ENCODE measurements at regions not wholly inside any gene's neighbourhood (a gene's known extent, or its start where the extent isn't known, plus 50 kb on each side); places are given as distances from the start of the nearest gene placed in this dataset.
A peak's percentile ranks its signal among the peaks of the same experiment; 100 is the strongest.

DNA sequence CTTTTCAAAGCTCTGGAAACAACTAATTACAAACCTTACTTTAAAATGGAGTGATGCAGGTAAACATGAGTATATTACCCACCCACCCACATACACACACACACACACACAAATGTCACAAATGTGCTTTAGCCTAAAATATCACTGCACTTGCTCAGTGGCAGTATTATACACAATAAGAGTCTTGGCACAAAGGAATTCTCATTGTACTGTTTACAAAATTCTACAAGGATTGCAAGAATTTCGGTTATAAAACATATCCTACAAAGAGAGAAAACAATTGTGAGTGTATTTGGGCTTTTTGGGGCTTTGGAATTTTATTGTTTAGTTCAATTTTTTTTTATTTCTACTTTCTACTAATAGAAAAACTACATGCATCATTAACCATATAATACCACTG lies 113.2 kb upstream of the BEND6 start:
- H3K4me3 ChIP-seq (ENCODE audit: low read depth, low read length, poor library complexity, severe bottlenecking): peak overlapping the region; percentile 84
- H3K27me3 ChIP-seq (replicated peaks; ENCODE audit: insufficient read depth, low read depth, low read length, poor library complexity): no peaks in the 10 kb centered on the region
- no peaks in the 10 kb centered on the region for H3K36me3 ChIP-seq (ENCODE audit: insufficient read depth, low read length, poor library complexity, severe bottlenecking)
- H3K27ac ChIP-seq (ENCODE audit: low read depth, low read length, poor library complexity, severe bottlenecking): no peak overlapping the region
- BruUV-seq (replicated peaks): no TSS peak
- ChIA-PET CTCF (no interaction called here), POLR2A (ENCODE audit: low non-redundant PET) (no interaction called here)
- no peaks in the 10 kb centered on the region for H3K9me3 ChIP-seq (ENCODE audit: low read depth, low read length, poor library complexity, severe bottlenecking)
- intact Hi-C loops (cut with micrococcal nuclease; ENCODE audit: unreplicated experiment): loop anchor here (5.0 kb wide), 1 partner anchor 74 kb away; no protein-coding TSS in a partner anchor
- H3K4me1 ChIP-seq (ENCODE audit: insufficient read depth, low read length, poor library complexity, severe bottlenecking): no peaks in the 10 kb centered on the region
- TF ChIP-seq EZH2 (IDR thresholded peaks at IDR 0.05; ENCODE audit: borderline replicate concordance, low read depth, low read length, poor library complexity, severe bottlenecking): no peak
- no peak for TF ChIP-seq CTCF (conservative IDR thresholded peaks at IDR 0.05; ENCODE audit: low read depth, low read length)
- no peak for DNase-seq (ENCODE audit: low spot score)

DNA sequence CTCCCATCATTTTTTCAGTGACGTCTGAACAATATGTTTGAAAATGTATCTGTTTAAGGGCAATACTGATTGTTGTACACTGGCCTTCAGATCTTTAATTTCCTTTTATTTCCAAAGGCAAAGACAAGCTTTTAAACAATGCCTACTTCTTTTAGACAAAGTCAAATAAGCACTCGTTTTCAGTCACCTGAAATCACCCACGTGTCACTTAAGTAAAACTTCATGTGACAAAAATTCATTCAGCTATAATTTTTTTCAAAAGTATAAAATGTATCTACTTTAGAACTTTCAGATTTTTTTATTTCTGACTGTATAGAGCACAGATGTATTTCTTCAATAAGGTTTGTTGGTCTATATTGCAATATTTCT lies 113.5 kb upstream of the BEND6 start:
- no TSS peak for BruUV-seq (replicated peaks)
- Histone ChIP-seq H3K9me3 (ENCODE audit: low read depth, low read length, poor library complexity, severe bottlenecking) (no peaks in the 10 kb centered on the region), H3K36me3 (ENCODE audit: insufficient read depth, low read length, poor library complexity, severe bottlenecking) (no peaks in the 10 kb centered on the region), H3K4me3 (ENCODE audit: low read depth, low read length, poor library complexity, severe bottlenecking) (no peak overlapping the region), H3K4me1 (ENCODE audit: insufficient read depth, low read length, poor library complexity, severe bottlenecking) (no peaks in the 10 kb centered on the region), H3K27me3 (replicated peaks; ENCODE audit: insufficient read depth, low read depth, low read length, poor library complexity) (no peaks in the 10 kb centered on the region), H3K27ac (ENCODE audit: low read depth, low read length, poor library complexity, severe bottlenecking) (no peak overlapping the region)
- ChIA-PET POLR2A (ENCODE audit: low non-redundant PET) (no interaction called here), CTCF (no interaction called here)
- intact Hi-C loops (cut with micrococcal nuclease; ENCODE audit: unreplicated experiment): loop anchor here (5.0 kb wide), 1 partner anchor 74 kb away; no protein-coding TSS in a partner anchor
- TF ChIP-seq CTCF (conservative IDR thresholded peaks at IDR 0.05; ENCODE audit: low read depth, low read length) (no peak), EZH2 (IDR thresholded peaks at IDR 0.05; ENCODE audit: borderline replicate concordance, low read depth, low read length, poor library complexity, severe bottlenecking) (no peak)
- no peak for DNase-seq (ENCODE audit: low spot score)

GRCh38 chr6:56840467-56841380 lies 114.2 kb upstream of the BEND6 start:
- Histone ChIP-seq H3K9me3 (ENCODE audit: low read depth, low read length, poor library complexity, severe bottlenecking) (no peaks in the 10 kb centered on the region), H3K27me3 (replicated peaks; ENCODE audit: insufficient read depth, low read depth, low read length, poor library complexity) (no peaks in the 10 kb centered on the region), H3K4me1 (ENCODE audit: insufficient read depth, low read length, poor library complexity, severe bottlenecking) (no peaks in the 10 kb centered on the region), H3K4me3 (ENCODE audit: low read depth, low read length, poor library complexity, severe bottlenecking) (no peak overlapping the region), H3K27ac (ENCODE audit: low read depth, low read length, poor library complexity, severe bottlenecking) (no peak overlapping the region), H3K36me3 (ENCODE audit: insufficient read depth, low read length, poor library complexity, severe bottlenecking) (no peaks in the 10 kb centered on the region)
- intact Hi-C loops (cut with micrococcal nuclease; ENCODE audit: unreplicated experiment): loop anchor here (5.0 kb wide), 1 partner anchor 73 kb away; no protein-coding TSS in a partner anchor
- ChIA-PET POLR2A (ENCODE audit: low non-redundant PET) (no interaction called here), CTCF (no interaction called here)
- no TSS peak for BruUV-seq (replicated peaks)
- TF ChIP-seq EZH2 (IDR thresholded peaks at IDR 0.05; ENCODE audit: borderline replicate concordance, low read depth, low read length, poor library complexity, severe bottlenecking) (no peak), CTCF (conservative IDR thresholded peaks at IDR 0.05; ENCODE audit: low read depth, low read length) (no peak)
- DNase-seq (ENCODE audit: low spot score): peak; percentile 49
